CD14-positive monocyte (primary cell): ENCODE measurements at regions not wholly inside any gene's neighbourhood (a gene's known extent, or its start where the extent isn't known, plus 50 kb on each side); places are given as distances from the start of the nearest gene placed in this dataset.

Source experiments
- DNase-seq, 3 donors: peaks; one replicate each; pipeline ENCODE4 v3.0.0-alpha.2; 2011 to 2022
- H2AFZ ChIP-seq: 2 replicates; pipeline ENCODE4 v1.6.0; 2012; ENCODE audit warnings: mild to moderate bottlenecking, low read depth, low read length, inconsistent platforms; ENCODE audit not compliant: insufficient read depth, poor library complexity, severe bottlenecking
- H3K27ac ChIP-seq, 2 donors: 1 replicate in 1 of 2; 2 replicates in 1 of 2; pipeline ENCODE4 v1.5.1; 2012 to 2013; ENCODE audit warnings: low read length in 2 of 2, control low read depth in 1 of 2, inconsistent platforms in 1 of 2, low read depth in 1 of 2, mild to moderate bottlenecking in 1 of 2
- H3K27me3 ChIP-seq, 2 donors: one replicate each; pipeline versions ENCODE4 v1.6.0 to v1.6.1; 2011 to 2013; ENCODE audit warnings: low read length in 2 of 2; ENCODE audit not compliant: control insufficient read depth in 2 of 2, insufficient read depth in 2 of 2
- H3K36me3 ChIP-seq, 2 donors: replicated peaks in 1 of 2; 1 replicate in 1 of 2; 2 replicates in 1 of 2; pipeline versions ENCODE4 v1.5.1 to v1.6.1; 2012 to 2013; ENCODE audit warnings: low read length in 2 of 2, control low read depth in 1 of 2, inconsistent platforms in 1 of 2, mild to moderate bottlenecking in 1 of 2; ENCODE audit not compliant: insufficient read depth in 2 of 2, control insufficient read depth in 1 of 2
- H3K4me1 ChIP-seq, 2 donors: 1 replicate in 1 of 2; 2 replicates in 1 of 2; pipeline versions ENCODE4 v1.5.1 to v1.6.1; 2012 to 2013; ENCODE audit warnings: low read length in 2 of 2, control low read depth in 1 of 2, inconsistent platforms in 1 of 2, mild to moderate bottlenecking in 1 of 2, moderate library complexity in 1 of 2; ENCODE audit not compliant: insufficient read depth in 2 of 2, control insufficient read depth in 1 of 2
- H3K4me2 ChIP-seq: replicated peaks from 2 replicates; pipeline ENCODE3; 2012; ENCODE audit warnings: low read length, moderate library complexity, mild to moderate bottlenecking; ENCODE audit not compliant: poor library complexity, severe bottlenecking; ENCODE audit errors: extremely low read depth
- H3K4me3 ChIP-seq, 3 experiments: fragments of 200-600 bp in 1 of 3; sonication (generic) in 1 of 3; replicated peaks in 1 of 3; 1 replicate in 2 of 3; 2 replicates in 1 of 3; pipeline ENCODE4 v1.5.1; 2011 to 2013; ENCODE audit warnings: low read length in 3 of 3, mild to moderate bottlenecking in 3 of 3, control low read depth in 2 of 3, low read depth in 2 of 3, inconsistent platforms in 1 of 3, moderate library complexity in 1 of 3
- H3K79me2 ChIP-seq: 2 replicates; pipeline ENCODE4 v1.6.0; 2012; ENCODE audit warnings: mild to moderate bottlenecking, control low read depth, inconsistent platforms, low read length, moderate library complexity; ENCODE audit not compliant: insufficient read depth
- H3K9ac ChIP-seq: 2 replicates; pipeline ENCODE4 v1.6.0; 2017; ENCODE audit warnings: low read length, mild to moderate bottlenecking; ENCODE audit not compliant: insufficient read depth, poor library complexity, severe bottlenecking
- H3K9me3 ChIP-seq, 2 donors: replicated peaks in 1 of 2; 1 replicate in 1 of 2; 2 replicates in 1 of 2; pipeline versions ENCODE4 v1.5.1 to v1.6.1; 2012 to 2013; ENCODE audit warnings: low read length in 2 of 2, control low read depth in 1 of 2; ENCODE audit not compliant: control insufficient read depth in 1 of 2, insufficient read depth in 1 of 2
- H4K20me1 ChIP-seq: 2 replicates; pipeline ENCODE4 v1.6.0; 2012; ENCODE audit warnings: mild to moderate bottlenecking, low read length, control low read depth, moderate library complexity; ENCODE audit not compliant: insufficient read depth
- H3K27ac Mint-ChIP-seq, 7 donors: one replicate each; pipeline ENCODE4 v1.8.0; 2020; ENCODE audit warnings: mild to moderate bottlenecking in 7 of 7, mixed read lengths in 7 of 7, moderate library complexity in 6 of 7, inconsistent platforms in 2 of 7
- H3K27me3 Mint-ChIP-seq, 3 donors: one replicate each; pipeline ENCODE4 v1.8.0; 2021 to 2022; ENCODE audit warnings: low read depth in 3 of 3, mild to moderate bottlenecking in 3 of 3, mixed read lengths in 3 of 3, moderate library complexity in 3 of 3, inconsistent platforms in 1 of 3
- H3K36me3 Mint-ChIP-seq, 2 donors: one replicate each; pipeline ENCODE4 v1.8.0; 2020; ENCODE audit warnings: mixed read lengths in 2 of 2, inconsistent platforms in 1 of 2, mild to moderate bottlenecking in 1 of 2
- H3K4me1 Mint-ChIP-seq: one replicate; pipeline ENCODE4 v1.8.0; 2020; ENCODE audit warnings: mild to moderate bottlenecking, mixed read lengths
- H3K4me3 Mint-ChIP-seq, 2 donors: one replicate each; pipeline ENCODE4 v1.8.0; 2020; ENCODE audit warnings: mild to moderate bottlenecking in 2 of 2, mixed read lengths in 2 of 2, moderate library complexity in 1 of 2
- H3K9me3 Mint-ChIP-seq, 7 donors: one replicate each; pipeline ENCODE4 v1.8.0; 2020 to 2022; ENCODE audit warnings: mixed read lengths in 7 of 7, mild to moderate bottlenecking in 6 of 7, moderate library complexity in 6 of 7, inconsistent platforms in 2 of 7
- CTCF ChIP-seq: fragments of 200-600 bp; IDR thresholded peaks from one replicate; pipeline ENCODE4 v1.8.0; 2022; ENCODE audit warnings: antibody characterized with exemption, mild to moderate bottlenecking
- WGBS: methylation state at CpG from one replicate; pipeline ENCODE4 v1.1.5; 2013; ENCODE audit warnings: missing lambda C conversion rate; ENCODE audit not compliant: insufficient coverage; 5-methylcytosine and 5-hydroxymethylcytosine counted together
- intact Hi-C, 2 donors: fragments of 100-400 bp; cut with micrococcal nuclease; formaldehyde crosslinking; loops; one replicate each; pipeline versions ENCODE4 v1.15.0 to v1.15.1; 2023

- no peak for DNase-seq
- H4K20me1 ChIP-seq: no peaks in the 10 kb centered on the region
- H3K27me3 ChIP-seq: no peaks in the 10 kb centered on the region
- Mint-ChIP-seq H3K9me3 (peaks cover 0 to 3% (median 0%) of the 10 kb centered on the region in 7 donors), H3K4me3 (no peak overlapping the region), H3K36me3 (no peaks in the 10 kb centered on the region), H3K27ac (peak overlapping the region in 1 of 7 donors; percentile 43), H3K4me1 (peaks cover 12% of the 10 kb centered on the region), H3K27me3 (peaks cover 7 to 17% (median 12%) of the 10 kb centered on the region in 3 donors)
- TF ChIP-seq CTCF: no peak
- 100% methylated on average over 2 of the region's 3 CpGs for WGBS
- no peaks in the 10 kb centered on the region for H3K9me3 ChIP-seq
- H3K4me1 ChIP-seq: peaks cover 13% of the 10 kb centered on the region in 2 donors
- intact Hi-C loops: no loop called here
- no peak overlapping the region for H3K4me3 ChIP-seq
- no peak overlapping the region for H3K9ac ChIP-seq
- H3K36me3 ChIP-seq: no peaks in the 10 kb centered on the region
- H2AFZ ChIP-seq: no peak overlapping the region
- H3K79me2 ChIP-seq: no peaks in the 10 kb centered on the region
- no peak overlapping the region for H3K4me2 ChIP-seq
- peak overlapping the region in 1 of 2 donors; percentile 1 for H3K27ac ChIP-seq
Measured at GRCh38 chr17:5672141-5672540, 87.8 kb upstream of the NLRP1 start.

- Histone ChIP-seq H3K79me2 (no peaks in the 10 kb centered on the region), H3K27ac (peak overlapping the region; percentile 1 to 13), H3K9ac (no peak overlapping the region), H4K20me1 (no peaks in the 10 kb centered on the region), H3K36me3 (no peaks in the 10 kb centered on the region), H3K9me3 (no peaks in the 10 kb centered on the region), H3K27me3 (peaks cover 0 to 1% of the 10 kb centered on the region in 2 donors), H2AFZ (no peak overlapping the region), H3K4me3 (no peak overlapping the region), H3K4me1 (peaks cover 13% of the 10 kb centered on the region in 2 donors), H3K4me2 (no peak overlapping the region)
- peaks cover 0 to 3% (median 0%) of the 10 kb centered on the region in 7 donors for H3K9me3 Mint-ChIP-seq
- H3K4me1 Mint-ChIP-seq: peaks cover 12% of the 10 kb centered on the region
- no peaks in the 10 kb centered on the region for H3K36me3 Mint-ChIP-seq
- TF ChIP-seq CTCF: no peak
- 86% methylated on average over 5 of the region's 5 CpGs for WGBS
- intact Hi-C loops: no loop called here
- no peak overlapping the region for H3K4me3 Mint-ChIP-seq
- peak; percentile 34 to 70 (median 43) for DNase-seq
- peak overlapping the region in 3 of 7 donors; percentile 43 to 80 (median 47) for H3K27ac Mint-ChIP-seq
- peaks cover 8 to 18% (median 17%) of the 10 kb centered on the region in 3 donors for H3K27me3 Mint-ChIP-seq
Measured at GRCh38 chr17:5672815-5673430, 88.6 kb upstream of the NLRP1 start.
